Spinal cord (tissue), 9 donors: ENCODE measurements at regions not wholly inside any gene's neighbourhood (a gene's known extent, or its start where the extent isn't known, plus 50 kb on each side); places are given as distances from the start of the nearest gene placed in this dataset.
"Not testable (repeated sequence)": the region's sequence is repeated elsewhere in the genome, so short reads cannot be mapped to it uniquely, and the experiment has no call there.

Experiments
- DNase-seq, 6 donors: peaks; one replicate each; pipeline versions ENCODE4 v3.0.0 to v3.0.0-alpha.2; 2013 to 2015; ENCODE audit warnings: low spot score in 6 of 6, low read depth in 4 of 6
- H3K27ac ChIP-seq: one replicate; pipeline ENCODE4 v1.5.1; 2013; ENCODE audit warnings: low read depth, low read length, control low read depth
- H3K27me3 ChIP-seq: one replicate; pipeline ENCODE4 v1.6.1; 2013; ENCODE audit warnings: low read length; ENCODE audit not compliant: control insufficient read depth, insufficient read depth
- H3K36me3 ChIP-seq: one replicate; pipeline ENCODE4 v1.6.1; 2013; ENCODE audit warnings: low read length; ENCODE audit not compliant: control insufficient read depth, insufficient read depth
- H3K4me1 ChIP-seq: one replicate; pipeline ENCODE4 v1.6.1; 2013; ENCODE audit warnings: low read length; ENCODE audit not compliant: control insufficient read depth, insufficient read depth
- H3K4me3 ChIP-seq: one replicate; pipeline ENCODE4 v1.5.1; 2013; ENCODE audit warnings: low read depth, low read length, control low read depth
- H3K9me3 ChIP-seq: one replicate; pipeline ENCODE4 v1.6.1; 2013; ENCODE audit warnings: low read length; ENCODE audit not compliant: control insufficient read depth, insufficient read depth
- WGBS: methylation state at CpG from one replicate; pipeline ENCODE4 v1.1.5; 2013; ENCODE audit warnings: missing lambda C conversion rate; ENCODE audit not compliant: insufficient coverage; 5-methylcytosine and 5-hydroxymethylcytosine counted together
- donor health status: healthy.

- Histone ChIP-seq H3K4me1 (no peaks in the 10 kb centered on the region), H3K9me3 (peaks cover 8% of the 10 kb centered on the region), H3K36me3 (no peaks in the 10 kb centered on the region), H3K27ac (no peak overlapping the region), H3K4me3 (no peak overlapping the region), H3K27me3 (no peaks in the 10 kb centered on the region)
- WGBS, result 100% methylated on average over 1 of the region's 4 CpGs
- no peak for DNase-seq
Measured at GRCh38 chr4:186368281-186368680, 102.3 kb downstream of the F11 start.

GRCh38 chr4:186366326-186366725, 100.3 kb downstream of the F11 start:
- 83% methylated on average over 1 of the region's 5 CpGs for WGBS

GRCh38 chr4:186363038-186363437, 97.0 kb downstream of the F11 start:
- H3K4me1 ChIP-seq, H3K36me3 ChIP-seq, H3K4me3 ChIP-seq, DNase-seq, H3K27ac ChIP-seq, H3K27me3 ChIP-seq, H3K9me3 ChIP-seq: not testable (repeated sequence)
- 100% methylated on average over 3 of the region's 6 CpGs for WGBS

More at GRCh38 chr4:186366326-186366725, 100.3 kb downstream of the F11 start:
- no peaks in the 10 kb centered on the region for H3K27me3 ChIP-seq
- no peaks in the 10 kb centered on the region for H3K4me1 ChIP-seq
- H3K9me3 ChIP-seq, result peaks cover 8% of the 10 kb centered on the region
- no peaks in the 10 kb centered on the region for H3K36me3 ChIP-seq
- no peak overlapping the region for H3K4me3 ChIP-seq
- no peak overlapping the region for H3K27ac ChIP-seq
- no peak for DNase-seq

GRCh38 chr4:186360551-186360950, 94.6 kb downstream of the F11 start:
- no CpG with 5 or more reads among the region's 4 CpGs for WGBS
- H3K9me3 ChIP-seq, result peaks cover 8% of the 10 kb centered on the region
- no peak for DNase-seq

GRCh38 chr4:186351668-186352194, 85.7 kb downstream of the F11 start:
- Histone ChIP-seq H3K4me3 (no peak overlapping the region), H3K27me3 (no peaks in the 10 kb centered on the region), H3K9me3 (no peaks in the 10 kb centered on the region), H3K27ac (no peak overlapping the region), H3K4me1 (peaks cover 5% of the 10 kb centered on the region), H3K36me3 (no peaks in the 10 kb centered on the region)
- peak in 1 of 6 donors; percentile 18 for DNase-seq
- WGBS, result 70% methylated on average over 5 of the region's 7 CpGs

More at GRCh38 chr4:186360551-186360950, 94.6 kb downstream of the F11 start:
- Histone ChIP-seq H3K27me3 (no peaks in the 10 kb centered on the region), H3K4me3 (no peak overlapping the region), H3K36me3 (no peaks in the 10 kb centered on the region), H3K4me1 (no peaks in the 10 kb centered on the region), H3K27ac (no peak overlapping the region)

- DNase-seq, result peak in 2 of 6 donors; percentile 4 to 46
- WGBS, result 42% methylated on average over 8 of the region's 10 CpGs
- H3K4me3 ChIP-seq, result no peak overlapping the region
- H3K27ac ChIP-seq, result no peak overlapping the region
- no peaks in the 10 kb centered on the region for H3K27me3 ChIP-seq
- peaks cover 5% of the 10 kb centered on the region for H3K4me1 ChIP-seq
- H3K36me3 ChIP-seq, result no peaks in the 10 kb centered on the region
- no peaks in the 10 kb centered on the region for H3K9me3 ChIP-seq
Measured at GRCh38 chr4:186348433-186348832, 82.4 kb downstream of the F11 start.

- Histone ChIP-seq H3K27ac (no peak overlapping the region), H3K4me1 (peaks cover 5% of the 10 kb centered on the region), H3K4me3 (no peak overlapping the region), H3K27me3 (no peaks in the 10 kb centered on the region), H3K9me3 (no peaks in the 10 kb centered on the region), H3K36me3 (no peaks in the 10 kb centered on the region)
- WGBS, result 58% methylated on average over 7 of the region's 12 CpGs
- DNase-seq, result no peak
Measured at GRCh38 chr4:186347743-186348142, 81.8 kb downstream of the F11 start.

GRCh38 chr4:186345184-186345583, 79.2 kb downstream of the F11 start:
- H3K9me3 ChIP-seq, result no peaks in the 10 kb centered on the region
- DNase-seq, result peak in 1 of 6 donors; percentile 5
- 71% methylated on average over 1 of the region's 3 CpGs for WGBS
- no peak overlapping the region for H3K4me3 ChIP-seq
- no peak overlapping the region for H3K27ac ChIP-seq
- no peaks in the 10 kb centered on the region for H3K36me3 ChIP-seq
- H3K27me3 ChIP-seq, result no peaks in the 10 kb centered on the region
- no peaks in the 10 kb centered on the region for H3K4me1 ChIP-seq

GRCh38 chr4:186342582-186342981, 76.6 kb downstream of the F11 start:
- 100% methylated on average over 3 of the region's 5 CpGs for WGBS
- DNase-seq, result no peak
- H3K36me3 ChIP-seq, result no peaks in the 10 kb centered on the region
- H3K4me3 ChIP-seq, result no peak overlapping the region
- no peak overlapping the region for H3K27ac ChIP-seq
- no peaks in the 10 kb centered on the region for H3K9me3 ChIP-seq
- H3K27me3 ChIP-seq, result no peaks in the 10 kb centered on the region
- H3K4me1 ChIP-seq, result no peaks in the 10 kb centered on the region

- no peak overlapping the region for H3K27ac ChIP-seq
- H3K36me3 ChIP-seq, result no peaks in the 10 kb centered on the region
- no peak for DNase-seq
- WGBS, result 93% methylated on average over 4 of the region's 5 CpGs
- H3K27me3 ChIP-seq, result no peaks in the 10 kb centered on the region
- H3K4me1 ChIP-seq, result no peaks in the 10 kb centered on the region
- no peak overlapping the region for H3K4me3 ChIP-seq
- H3K9me3 ChIP-seq, result no peaks in the 10 kb centered on the region
Measured at GRCh38 chr4:186341655-186342054, 75.7 kb downstream of the F11 start.
